Occipital lobe (tissue), 1 donor: ENCODE measurements at regions not wholly inside any gene's neighbourhood (a gene's known extent, or its start where the extent isn't known, plus 50 kb on each side); places are given as distances from the start of the nearest gene placed in this dataset.
"Not testable (repeated sequence)": the region's sequence is repeated elsewhere in the genome, so short reads cannot be mapped to it uniquely, and the experiment has no call there.

ENCODE experiments used
- DNase-seq: peaks from one replicate; lab custom pipeline; 2025; lab: John Stamatoyannopoulos, UW

GRCh38 chr4:25981749-25982148, 67.7 kb downstream of the SMIM20 start:
- no peak for DNase-seq

DNA sequence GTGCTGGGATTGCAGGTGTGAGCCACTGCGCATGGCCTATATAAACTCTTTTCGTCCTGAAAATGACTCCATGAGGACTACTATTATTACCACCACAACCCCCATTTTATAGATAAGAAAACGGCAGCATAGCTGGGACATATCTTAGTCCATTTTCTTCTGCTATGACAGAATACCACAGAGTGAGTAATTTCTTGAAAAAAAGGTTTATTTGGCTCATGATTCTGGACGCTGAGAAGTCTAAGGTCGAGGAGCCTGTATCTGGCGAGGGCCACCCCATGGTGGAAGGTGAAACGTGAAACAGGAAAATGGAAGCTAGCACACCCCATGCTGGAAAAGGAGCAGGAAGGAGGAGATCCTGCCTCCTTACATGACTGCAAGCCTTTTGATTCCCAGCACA, 68.9 kb downstream of the SMIM20 start:
- DNase-seq = no peak

DNA sequence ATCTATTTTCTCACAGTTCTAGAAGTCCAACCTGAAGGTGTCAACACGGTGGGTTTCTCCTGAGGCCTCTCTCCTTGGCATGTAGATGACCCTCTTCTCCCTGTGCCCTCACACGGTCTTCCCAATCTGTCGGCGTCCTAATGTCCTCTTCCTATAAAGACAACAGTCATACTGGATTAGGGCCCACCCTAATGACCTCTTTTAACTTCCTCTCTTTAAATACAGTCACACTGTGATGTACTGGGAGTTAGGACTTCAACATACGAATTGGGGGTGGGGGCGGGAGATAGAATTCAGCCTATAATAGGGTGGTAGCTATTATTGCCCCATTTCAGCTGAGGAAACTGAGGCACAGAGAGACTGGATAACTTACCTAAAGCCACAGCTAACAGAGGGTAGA, 70.2 kb downstream of the SMIM20 start:
- DNase-seq = no peak

DNA sequence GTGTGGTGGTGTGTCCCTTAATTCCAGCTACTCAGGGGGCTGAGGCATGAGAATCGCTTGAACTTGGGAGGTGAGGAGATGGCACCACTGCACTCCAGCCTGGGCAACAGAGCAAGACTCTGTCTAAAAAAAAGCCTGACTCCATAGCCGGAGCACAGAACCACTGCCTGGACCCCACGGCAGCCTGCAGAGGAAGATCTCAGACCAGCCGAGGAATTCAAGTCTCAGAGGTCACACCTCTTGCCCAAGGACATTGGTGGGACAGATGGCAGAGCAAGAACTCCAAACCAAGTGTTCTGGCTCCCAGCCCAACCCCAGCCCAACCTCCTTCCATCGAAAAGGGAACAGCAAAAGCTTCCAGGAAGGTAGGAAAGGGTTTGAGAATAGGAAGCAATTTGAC, 70.8 kb downstream of the SMIM20 start:
- DNase-seq = no peak

- DNase-seq = no peak
Observed at GRCh38 chr4:25986807-25987206, 72.8 kb downstream of the SMIM20 start.

DNA sequence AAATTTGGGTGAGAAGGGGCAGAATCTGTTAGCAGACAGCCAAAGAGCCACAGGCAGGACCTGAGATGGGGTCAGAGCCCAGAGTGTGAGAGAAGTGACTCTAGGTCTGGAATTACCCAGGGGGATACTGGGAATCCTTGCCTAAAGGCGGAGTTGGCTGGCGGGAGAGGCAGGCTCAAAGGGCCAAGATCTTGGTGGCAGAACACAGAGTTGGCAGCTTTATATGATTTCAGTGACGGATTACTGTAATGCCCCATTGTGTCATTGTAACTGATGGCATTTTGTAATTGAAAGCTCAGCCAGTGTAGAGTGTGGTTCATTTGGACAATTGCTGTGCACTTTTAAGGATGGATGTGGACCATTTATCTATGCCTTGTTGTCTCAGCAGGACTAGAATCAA, 77.3 kb downstream of the SMIM20 start:
- no peak for DNase-seq

GRCh38 chr4:25993395-25994185, 79.6 kb downstream of the SMIM20 start:
- DNase-seq = no peak

- not testable (repeated sequence) for DNase-seq
Observed at GRCh38 chr4:25994577-25994976, 80.6 kb downstream of the SMIM20 start.

- no peak for DNase-seq
Observed at GRCh38 chr4:26000274-26000950, 86.4 kb downstream of the SMIM20 start.

DNA sequence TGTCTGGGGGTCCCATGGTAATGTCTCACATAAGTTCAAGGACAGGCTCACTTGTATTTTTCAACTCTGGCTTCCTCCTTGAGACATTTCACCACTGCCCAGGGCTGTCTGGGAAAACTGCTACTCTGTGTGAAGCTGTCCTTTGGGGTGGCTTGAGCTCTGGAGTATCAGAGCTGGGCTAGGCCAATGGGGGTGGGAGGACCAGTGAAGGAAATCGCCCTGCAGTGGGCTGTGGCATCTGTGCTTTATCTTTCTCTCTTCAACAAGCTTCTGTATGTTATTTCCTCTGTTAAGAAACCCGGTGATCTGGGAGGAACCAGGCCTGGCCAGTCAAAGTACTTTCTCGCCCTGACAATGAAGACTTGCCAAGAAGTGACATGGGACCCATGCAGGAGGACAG, 87.4 kb downstream of the SMIM20 start:
- DNase-seq = no peak

GRCh38 chr4:26001816-26002215, 87.8 kb downstream of the SMIM20 start:
- DNase-seq = no peak

GRCh38 chr4:26003056-26003455, 89.0 kb downstream of the SMIM20 start:
- DNase-seq = no peak

- no peak for DNase-seq
Observed at GRCh38 chr4:26004290-26004689, 90.3 kb downstream of the SMIM20 start.

- DNase-seq = no peak
Observed at GRCh38 chr4:26005764-26006163, 91.7 kb downstream of the SMIM20 start.

- no peak for DNase-seq
Observed at GRCh38 chr4:26008737-26009136, 94.7 kb downstream of the SMIM20 start.

DNA sequence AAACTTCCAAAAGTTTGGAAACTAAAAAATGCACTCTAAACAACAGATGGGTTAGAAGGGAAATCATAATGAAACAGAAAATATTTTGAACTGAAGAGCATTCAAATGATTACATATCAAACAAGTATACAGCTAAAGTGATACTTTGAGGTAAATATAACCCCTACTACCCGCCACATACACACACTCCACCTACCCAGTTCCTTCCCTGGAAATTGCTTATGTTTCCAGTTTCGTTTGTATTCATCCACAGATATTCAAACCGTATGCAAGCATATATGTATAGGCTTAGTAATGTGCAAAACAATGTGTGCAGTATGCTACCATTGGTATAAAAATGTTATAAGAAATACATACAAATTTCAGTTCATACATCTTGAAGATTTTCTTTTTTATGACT, 95.5 kb downstream of the SMIM20 start:
- DNase-seq = no peak

DNA sequence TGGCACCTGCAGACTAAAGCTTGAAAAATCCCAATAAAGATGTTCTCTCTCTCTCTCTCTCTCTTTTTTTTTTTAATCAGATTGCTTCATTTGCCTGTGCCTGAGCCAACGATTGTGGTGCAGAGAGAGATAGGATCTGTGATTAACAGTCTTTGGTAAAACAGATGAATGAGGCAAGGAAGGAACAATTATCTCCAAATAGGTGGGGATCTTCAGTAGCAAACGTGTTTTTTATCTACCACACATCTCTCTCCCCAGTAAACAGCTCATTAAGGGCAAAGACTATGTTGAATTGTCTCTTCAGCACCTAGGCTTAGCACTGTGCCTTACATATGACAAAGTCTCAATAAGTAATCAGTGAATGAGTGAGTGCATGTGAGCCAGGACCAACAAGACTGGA, 96.3 kb downstream of the SMIM20 start:
- no peak for DNase-seq

DNA sequence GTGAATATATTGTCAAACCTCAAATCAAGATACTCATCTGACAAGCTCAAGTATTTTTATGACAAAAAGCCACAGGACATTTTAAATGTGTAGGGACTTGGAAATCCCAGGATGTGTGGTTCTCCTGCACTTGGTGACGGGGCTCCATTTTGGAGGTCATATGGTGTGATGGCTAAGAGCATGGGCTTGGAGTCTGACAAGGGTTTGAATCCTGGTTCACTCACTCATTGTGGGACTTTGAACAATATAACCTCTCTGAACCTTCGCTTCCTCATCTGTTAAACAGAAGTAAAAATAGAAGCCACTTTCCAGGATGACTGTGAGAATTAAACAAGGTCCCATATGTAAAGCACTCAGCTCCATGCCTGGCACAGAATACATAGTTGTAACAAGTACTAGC, 99.6 kb downstream of the SMIM20 start:
- DNase-seq = no peak

- DNase-seq = peak; percentile 11
Observed at GRCh38 chr4:26015133-26015651, 101.2 kb downstream of the SMIM20 start.

DNA sequence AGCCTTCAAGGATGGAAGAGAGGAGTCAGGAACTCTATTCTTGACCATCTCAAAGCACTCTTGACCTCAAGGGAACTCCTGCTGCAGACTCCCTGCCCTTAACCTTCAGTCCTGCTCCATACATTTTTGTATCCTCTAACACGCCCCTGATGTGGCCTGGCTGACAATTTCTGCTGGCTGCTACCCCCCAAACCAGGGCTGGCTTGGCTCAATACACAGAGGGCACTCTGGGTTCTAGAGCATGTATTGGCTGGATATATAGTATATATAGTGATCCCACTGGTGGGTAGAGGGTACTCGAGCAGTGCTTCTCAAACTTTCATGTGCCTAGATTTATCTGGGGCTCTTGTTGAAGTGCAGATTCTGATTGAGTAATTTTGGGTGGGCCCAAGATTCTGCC, 101.9 kb downstream of the SMIM20 start:
- DNase-seq = no peak

GRCh38 chr4:26017531-26017930, 103.5 kb downstream of the SMIM20 start:
- no peak for DNase-seq

DNA sequence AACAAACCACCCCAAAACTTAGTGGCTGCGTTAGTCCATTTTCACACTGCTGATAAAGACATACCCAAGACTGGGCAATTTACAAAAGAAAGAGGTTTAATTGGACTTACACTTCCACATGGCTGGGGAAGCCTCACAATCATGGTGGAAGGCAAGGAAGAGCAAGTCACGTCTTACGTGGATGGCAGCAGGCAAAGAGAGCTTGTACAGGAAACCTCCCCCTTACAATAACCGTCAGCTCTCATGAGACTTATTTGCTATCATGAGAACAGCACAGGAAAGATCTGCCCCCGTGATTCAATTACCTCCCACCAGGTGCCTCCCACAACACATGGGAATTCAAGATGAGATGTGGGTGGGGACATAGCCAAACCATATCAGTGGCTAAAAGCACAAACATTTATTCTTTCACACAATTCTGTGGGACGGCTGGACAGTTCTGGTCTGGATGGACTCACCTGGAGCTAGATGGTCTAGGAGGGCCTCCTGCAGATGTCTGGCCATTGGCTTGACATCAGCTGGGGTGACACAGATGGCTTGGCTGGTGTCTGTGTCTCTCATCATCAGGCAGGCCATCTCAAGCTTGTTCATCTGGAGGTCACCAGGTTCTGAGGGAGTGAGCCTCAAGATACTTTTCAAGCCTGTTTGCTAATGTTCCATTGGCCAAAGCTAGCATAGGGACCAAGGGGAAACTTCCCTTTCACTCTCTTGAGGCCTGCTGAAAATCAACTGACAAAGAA, 104.1 kb downstream of the SMIM20 start:
- DNase-seq = not testable (repeated sequence)
